Loucy (cell line): ENCODE measurements at regions not wholly inside any gene's neighbourhood (a gene's known extent, or its start where the extent isn't known, plus 50 kb on each side); places are given as distances from the start of the nearest gene placed in this dataset.

Experiments used
- H2AFZ ChIP-seq: fragments of 200-600 bp; sonication (generic); 2 replicates; pipeline ENCODE4 v1.6.0; 2016; ENCODE audit warnings: antibody characterized with exemption, mild to moderate bottlenecking, low read length, moderate library complexity
- H3F3A ChIP-seq: fragments of 200-600 bp; 2 replicates; pipeline ENCODE4 v1.6.0; 2016; ENCODE audit warnings: antibody characterized with exemption, low read depth, mild to moderate bottlenecking
- H3K27me3 ChIP-seq: fragments of 200-600 bp; sonication (generic); 2 replicates; pipeline ENCODE4 v1.6.1; 2014; ENCODE audit warnings: low read length, mild to moderate bottlenecking; ENCODE audit not compliant: insufficient read depth, poor library complexity, severe bottlenecking
- H3K36me3 ChIP-seq: fragments of 200-600 bp; sonication (generic); 2 replicates; pipeline ENCODE4 v1.6.1; 2016; ENCODE audit warnings: low read length; ENCODE audit not compliant: insufficient read depth
- H3K4me1 ChIP-seq: fragments of 200-600 bp; sonication (generic); 2 replicates; pipeline ENCODE4 v1.5.1; 2014; ENCODE audit warnings: low read length, mild to moderate bottlenecking; ENCODE audit not compliant: insufficient read depth, poor library complexity, severe bottlenecking
- H3K4me2 ChIP-seq: fragments of 200-600 bp; sonication (generic); 2 replicates; pipeline ENCODE4 v1.6.0; 2014; ENCODE audit warnings: antibody characterized with exemption, low read length, low read depth, mild to moderate bottlenecking; ENCODE audit not compliant: poor library complexity, severe bottlenecking
- H3K4me3 ChIP-seq: fragments of 200-600 bp; sonication (generic); 2 replicates; pipeline ENCODE4 v1.5.1; 2014; ENCODE audit warnings: low read length, mild to moderate bottlenecking, mixed read lengths; ENCODE audit not compliant: poor library complexity, severe bottlenecking
- H3K79me2 ChIP-seq: fragments of 200-600 bp; sonication (generic); 2 replicates; pipeline ENCODE4 v1.6.1; 2014; ENCODE audit warnings: low read length; ENCODE audit not compliant: insufficient read depth
- H3K9ac ChIP-seq: fragments of 200-600 bp; sonication (generic); 2 replicates; pipeline ENCODE4 v1.6.0; 2014; ENCODE audit warnings: mild to moderate bottlenecking, low read depth, low read length, moderate library complexity; ENCODE audit not compliant: poor library complexity, severe bottlenecking
- H3K9me2 ChIP-seq: fragments of 200-600 bp; sonication (generic); replicated peaks from 2 replicates; pipeline ENCODE4 v1.6.1; 2016; ENCODE audit warnings: low read depth, low read length, mixed read lengths
- H3K9me3 ChIP-seq: fragments of 200-600 bp; sonication (generic); 2 replicates; pipeline ENCODE4 v1.6.1; 2014; ENCODE audit warnings: mild to moderate bottlenecking, antibody characterized with exemption, low read length, low read depth; ENCODE audit not compliant: insufficient read depth
- H4K20me1 ChIP-seq: fragments of 200-600 bp; sonication (generic); 2 replicates; pipeline ENCODE4 v1.6.0; 2014; ENCODE audit warnings: antibody characterized with exemption, low read length, mild to moderate bottlenecking; ENCODE audit not compliant: insufficient read depth, poor library complexity, severe bottlenecking
- CTCF ChIP-seq: fragments of 200-600 bp; sonication (generic); conservative IDR thresholded peaks from 2 replicates; pipeline ENCODE4 v1.5.1; 2014; ENCODE audit warnings: mild to moderate bottlenecking, antibody characterized with exemption, low read length
- EZH2phosphoT487 ChIP-seq: fragments of 200-600 bp; IDR thresholded peaks from 2 replicates; pipeline ENCODE4 v1.6.1; 2018; ENCODE audit warnings: antibody characterized with exemption, mild to moderate bottlenecking, moderate library complexity, borderline replicate concordance

DNA sequence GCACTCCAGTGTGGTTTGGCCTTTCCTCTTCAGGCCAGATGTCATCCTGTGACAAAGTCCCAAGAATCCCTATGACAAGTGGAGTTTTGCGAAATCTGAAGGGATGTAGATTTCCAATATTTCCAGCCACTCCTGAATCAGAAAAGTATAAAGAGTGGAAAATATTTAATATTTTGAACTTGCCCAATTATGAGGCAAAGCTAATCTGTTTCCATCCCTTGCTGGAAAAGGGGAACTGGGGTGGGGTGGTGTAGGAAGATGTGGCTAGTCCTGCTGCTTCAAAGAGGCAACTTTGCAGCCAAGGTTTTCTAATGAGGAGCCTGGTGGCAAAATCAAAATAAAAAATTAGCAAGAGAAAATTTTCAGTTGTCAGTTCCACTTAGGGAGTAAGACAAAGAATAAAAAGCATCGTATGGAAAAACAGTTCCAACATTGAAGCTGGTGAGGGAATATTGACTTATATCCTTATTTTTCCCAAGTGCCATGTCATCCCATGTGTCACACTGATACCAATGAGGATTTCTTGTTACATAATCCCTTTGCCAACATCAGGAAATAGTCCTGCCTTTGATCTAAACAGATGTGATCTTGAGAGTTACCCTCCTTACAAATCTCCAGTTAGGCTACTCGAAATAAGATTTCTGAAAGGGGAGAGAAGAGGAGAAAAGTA lies 480.0 kb upstream of the JARID2 start:
- TF ChIP-seq EZH2phosphoT487 (no peak), CTCF (no peak)

DNA sequence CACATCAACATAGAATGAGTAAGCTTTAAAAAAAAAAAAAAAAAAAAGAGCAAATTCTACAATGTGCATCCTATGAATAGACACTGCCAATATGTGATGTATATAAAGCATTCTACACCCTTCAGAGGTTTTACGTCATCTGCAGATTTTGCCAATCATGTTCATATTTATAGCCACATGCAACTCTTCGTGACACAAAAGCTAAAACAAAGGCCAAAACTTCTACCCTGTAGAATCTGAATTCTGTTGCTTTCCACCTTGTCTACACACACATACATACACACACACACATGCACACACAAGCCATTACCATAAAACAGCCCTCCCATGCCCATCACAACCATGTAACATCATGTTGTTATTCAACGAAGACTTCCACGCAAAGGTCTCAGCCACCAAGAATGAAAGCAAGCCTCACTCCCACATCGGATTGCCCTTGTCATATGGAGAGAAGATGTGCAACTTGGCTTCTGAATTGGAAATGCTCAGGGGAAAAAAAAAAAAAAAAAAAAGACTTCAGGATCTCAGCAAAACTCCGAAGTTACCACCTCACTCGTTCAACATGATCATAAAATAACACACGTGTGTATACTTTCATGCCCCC lies 479.4 kb upstream of the JARID2 start:
- no peak for TF ChIP-seq EZH2phosphoT487
- no peak for TF ChIP-seq CTCF
- Histone ChIP-seq H4K20me1 (no peaks in the 10 kb centered on the region), H2AFZ (no peak overlapping the region), H3K4me2 (no peak overlapping the region), H3K9me2 (no peaks in the 10 kb centered on the region), H3K36me3 (no peaks in the 10 kb centered on the region), H3K4me1 (peaks cover 43% of the 10 kb centered on the region), H3K9me3 (no peaks in the 10 kb centered on the region), H3K27me3 (no peaks in the 10 kb centered on the region), H3F3A (no peaks in the 10 kb centered on the region), H3K79me2 (no peaks in the 10 kb centered on the region), H3K4me3 (no peak overlapping the region), H3K9ac (no peak overlapping the region)

More for the DNA sequence above, 480.0 kb upstream of the JARID2 start:
- Histone ChIP-seq H3K36me3 (no peaks in the 10 kb centered on the region), H3K4me3 (no peak overlapping the region), H3K9ac (no peak overlapping the region), H3K4me1 (peaks cover 40% of the 10 kb centered on the region), H3K9me2 (no peaks in the 10 kb centered on the region), H4K20me1 (no peaks in the 10 kb centered on the region), H3K4me2 (no peak overlapping the region), H3K79me2 (no peaks in the 10 kb centered on the region), H3K27me3 (no peaks in the 10 kb centered on the region), H3F3A (no peaks in the 10 kb centered on the region), H2AFZ (no peak overlapping the region), H3K9me3 (no peaks in the 10 kb centered on the region)

DNA sequence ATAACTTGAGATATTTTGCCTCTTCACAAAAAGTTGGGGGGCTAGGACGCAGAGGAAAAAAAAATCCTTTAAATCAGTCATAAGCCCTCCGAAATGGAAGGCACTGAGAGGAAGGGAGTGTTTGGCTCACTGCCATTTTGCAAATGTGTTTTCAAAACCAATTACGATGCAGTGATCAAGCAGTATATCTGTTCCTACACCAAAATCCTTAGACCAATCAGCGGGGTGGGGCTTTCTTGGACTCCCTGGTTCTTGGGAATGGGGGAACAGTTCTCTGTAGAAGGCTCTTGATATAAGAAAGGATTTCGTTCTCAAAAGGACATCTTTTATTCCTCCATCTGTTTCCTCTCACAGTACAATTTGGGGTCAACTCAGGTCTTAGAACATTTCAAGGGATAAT lies 478.6 kb upstream of the JARID2 start:
- Histone ChIP-seq H4K20me1 (no peaks in the 10 kb centered on the region), H3F3A (no peaks in the 10 kb centered on the region), H2AFZ (peak overlapping the region; percentile 11), H3K27me3 (no peaks in the 10 kb centered on the region), H3K79me2 (no peaks in the 10 kb centered on the region), H3K9me3 (no peaks in the 10 kb centered on the region), H3K4me2 (no peak overlapping the region), H3K4me1 (peaks cover 43% of the 10 kb centered on the region), H3K9me2 (no peaks in the 10 kb centered on the region), H3K36me3 (no peaks in the 10 kb centered on the region), H3K9ac (no peak overlapping the region), H3K4me3 (no peak overlapping the region)
- TF ChIP-seq EZH2phosphoT487 (no peak), CTCF (no peak)
